ENCODE measurements at regions not wholly inside any gene's neighbourhood (a gene's known extent, or its start where the extent isn't known, plus 50 kb on each side); places are given as distances from the start of the nearest gene placed in this dataset.

GRCh38 chr6:45772886-45773495 lies 242.7 kb downstream of the CLIC5 start:
- Histone ChIP-seq H3K4me3 (ENCODE audit: low read length) (no peak overlapping the region), H3K9ac (ENCODE audit: extremely low read depth, low read length, poor library complexity, severe bottlenecking) (no peak overlapping the region), H3K27me3 (ENCODE audit: control insufficient read depth, insufficient read depth, low read length, poor library complexity, severe bottlenecking) (no peaks in the 10 kb centered on the region), H3K4me1 (ENCODE audit: control insufficient read depth, insufficient read depth, low read length) (no peaks in the 10 kb centered on the region), H3K9me3 (ENCODE audit: control insufficient read depth, low read length) (no peaks in the 10 kb centered on the region), H3K27ac (ENCODE audit: low read depth, low read length) (no peak overlapping the region), H3K36me3 (ENCODE audit: control insufficient read depth, insufficient read depth, low read length) (no peaks in the 10 kb centered on the region)
- Mint-ChIP-seq H3K27me3 (ENCODE audit: insufficient read depth) (no peaks in the 10 kb centered on the region), H3K36me3 (ENCODE audit: low read depth) (no peaks in the 10 kb centered on the region), H3K9me3 (no peaks in the 10 kb centered on the region), H3K27ac (no peak overlapping the region), H3K4me1 (no peaks in the 10 kb centered on the region), H3K4me3 (no peak overlapping the region)
- DNase-seq = no peak
- WGBS, 2 experiments (ENCODE audit: insufficient coverage in 1 of 2, insufficient read length in 1 of 2) = 82 to 83% methylated on average over 6 of the region's 6 CpGs
- no peak for TF ChIP-seq CTCF (conservative IDR thresholded peaks at IDR 0.05)

DNA sequence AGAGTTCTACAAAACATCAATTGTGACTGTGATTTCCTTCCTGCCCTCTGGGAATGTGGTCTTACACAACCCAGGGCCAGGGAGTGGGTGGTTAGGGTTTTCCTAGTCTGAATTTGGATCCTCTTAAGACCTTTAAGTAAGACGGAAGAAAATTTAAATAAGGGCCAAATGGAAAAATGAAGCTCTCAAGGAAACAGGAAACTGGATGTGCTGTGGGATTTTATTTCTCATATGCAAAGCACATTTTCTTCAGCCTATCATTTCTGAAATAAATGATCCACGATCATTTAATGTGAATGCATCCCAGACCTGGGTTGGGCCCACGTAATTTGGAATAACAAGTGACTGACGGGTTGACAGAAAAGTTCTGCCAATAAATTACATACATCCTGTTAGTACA lies 243.6 kb downstream of the CLIC5 start:
- Histone ChIP-seq H3K4me1 (ENCODE audit: control insufficient read depth, insufficient read depth, low read length) (no peaks in the 10 kb centered on the region), H3K4me3 (ENCODE audit: low read length) (no peak overlapping the region), H3K9ac (ENCODE audit: extremely low read depth, low read length, poor library complexity, severe bottlenecking) (no peak overlapping the region), H3K27ac (ENCODE audit: low read depth, low read length) (no peak overlapping the region), H3K36me3 (ENCODE audit: control insufficient read depth, insufficient read depth, low read length) (no peaks in the 10 kb centered on the region), H3K27me3 (ENCODE audit: control insufficient read depth, insufficient read depth, low read length, poor library complexity, severe bottlenecking) (no peaks in the 10 kb centered on the region), H3K9me3 (ENCODE audit: control insufficient read depth, low read length) (no peaks in the 10 kb centered on the region)
- H3K4me3 Mint-ChIP-seq = no peak overlapping the region
- H3K27ac Mint-ChIP-seq = no peak overlapping the region
- no peaks in the 10 kb centered on the region for H3K27me3 Mint-ChIP-seq (ENCODE audit: insufficient read depth)
- WGBS, 2 experiments (ENCODE audit: insufficient coverage in 1 of 2, insufficient read length in 1 of 2) = 89 to 92% methylated on average over 2 to 4 of the region's 4 CpGs
- no peaks in the 10 kb centered on the region for H3K4me1 Mint-ChIP-seq
- no peak for DNase-seq
- no peaks in the 10 kb centered on the region for H3K9me3 Mint-ChIP-seq
- H3K36me3 Mint-ChIP-seq (ENCODE audit: low read depth) = no peaks in the 10 kb centered on the region
- no peak for TF ChIP-seq CTCF (conservative IDR thresholded peaks at IDR 0.05)

- H3K27me3 Mint-ChIP-seq (ENCODE audit: insufficient read depth) = no peaks in the 10 kb centered on the region
- peaks cover 6% of the 10 kb centered on the region for H3K9me3 ChIP-seq (ENCODE audit: control insufficient read depth, low read length)
- no peak overlapping the region for H3K27ac Mint-ChIP-seq
- H3K4me3 Mint-ChIP-seq = no peak overlapping the region
- no peaks in the 10 kb centered on the region for H3K36me3 Mint-ChIP-seq (ENCODE audit: low read depth)
- no peak overlapping the region for H3K4me3 ChIP-seq (ENCODE audit: low read length)
- DNase-seq = no peak
- H3K36me3 ChIP-seq (ENCODE audit: control insufficient read depth, insufficient read depth, low read length) = no peaks in the 10 kb centered on the region
- H3K4me1 ChIP-seq (ENCODE audit: control insufficient read depth, insufficient read depth, low read length) = no peaks in the 10 kb centered on the region
- H3K27ac ChIP-seq (ENCODE audit: low read depth, low read length) = no peak overlapping the region
- peaks cover 6% of the 10 kb centered on the region for H3K4me1 Mint-ChIP-seq
- no peak for TF ChIP-seq CTCF (conservative IDR thresholded peaks at IDR 0.05)
- H3K9me3 Mint-ChIP-seq = peaks cover 8% of the 10 kb centered on the region
- H3K27me3 ChIP-seq (ENCODE audit: control insufficient read depth, insufficient read depth, low read length, poor library complexity, severe bottlenecking) = no peaks in the 10 kb centered on the region
- no peak overlapping the region for H3K9ac ChIP-seq (ENCODE audit: extremely low read depth, low read length, poor library complexity, severe bottlenecking)
Measured at GRCh38 chr6:45763281-45763680, 252.4 kb downstream of the CLIC5 start.
